HepG2 (cell line): ENCODE measurements at regions not wholly inside any gene's neighbourhood (a gene's known extent, or its start where the extent isn't known, plus 50 kb on each side); places are given as distances from the start of the nearest gene placed in this dataset.

Experiments used
- ASH2L ChIP-seq: fragments of 300-600, 200-600 bp; sonication (generic); IDR thresholded peaks from 2 replicates; pipeline ENCODE4 v1.7.0; 2017; ENCODE audit warnings: low read depth, mild to moderate bottlenecking, moderate library complexity, mixed read lengths, low read length; ENCODE audit not compliant: insufficient read length
- BHLHE40 ChIP-seq: IDR thresholded peaks from 2 replicates; pipeline ENCODE4 v1.6.1; 2011; ENCODE audit warnings: low read length, improper control_type of control experiment
- DPF2 ChIP-seq: sonication (generic); formaldehyde crosslinking; IDR thresholded peaks from 2 replicates; pipeline ENCODE4 v1.4.0; 2020; ENCODE audit warnings: mild to moderate bottlenecking, low read depth, missing genetic modification reagents, borderline replicate concordance
- FOXC1 ChIP-seq: sonication (generic); formaldehyde crosslinking; IDR thresholded peaks from 2 replicates; pipeline ENCODE4 v1.8.0; 2022; ENCODE audit warnings: mild to moderate bottlenecking, missing genetic modification reagents, borderline replicate concordance
- MLX ChIP-seq: IDR thresholded peaks from 2 replicates; pipeline ENCODE4 v1.6.1; 2016
- PREB ChIP-seq: sonication (generic); formaldehyde crosslinking; IDR thresholded peaks from 2 replicates; pipeline ENCODE4 v1.4.0; 2020; ENCODE audit warnings: missing genetic modification reagents
- RARA ChIP-seq: IDR thresholded peaks from 2 replicates; pipeline ENCODE4 v1.6.1; 2016; ENCODE audit warnings: missing genetic modification reagents, missing compliant biosample characterization
- RERE ChIP-seq: IDR thresholded peaks from 2 replicates; pipeline ENCODE4 v1.6.1; 2016; ENCODE audit warnings: low read depth, missing genetic modification reagents, missing compliant biosample characterization
- ZNF280D ChIP-seq: sonication (generic); formaldehyde crosslinking; IDR thresholded peaks from 2 replicates; pipeline ENCODE4 v1.5.1; 2020; ENCODE audit warnings: mild to moderate bottlenecking, missing genetic modification reagents
- ZNF292 ChIP-seq: sonication (generic); formaldehyde crosslinking; IDR thresholded peaks from 2 replicates; pipeline ENCODE4 v1.8.1; 2022; ENCODE audit warnings: mild to moderate bottlenecking, low read depth, missing genetic modification reagents, borderline replicate concordance
- ZNF296 ChIP-seq: sonication (generic); formaldehyde crosslinking; conservative IDR thresholded peaks from 2 replicates; pipeline ENCODE4 v1.5.0; 2020; ENCODE audit warnings: mild to moderate bottlenecking, missing genetic modification reagents
- ZNF543 ChIP-seq: sonication (generic); formaldehyde crosslinking; IDR thresholded peaks from 2 replicates; pipeline ENCODE4 v1.4.0; 2020; ENCODE audit warnings: mild to moderate bottlenecking, missing genetic modification reagents
- TF ChIP-seq, protein P1 (sequence below): sonication (generic); formaldehyde crosslinking; IDR thresholded peaks from 2 replicates; pipeline ENCODE4 v1.4.0; 2020; ENCODE audit warnings: low read depth, missing genetic modification reagents

DNA sequence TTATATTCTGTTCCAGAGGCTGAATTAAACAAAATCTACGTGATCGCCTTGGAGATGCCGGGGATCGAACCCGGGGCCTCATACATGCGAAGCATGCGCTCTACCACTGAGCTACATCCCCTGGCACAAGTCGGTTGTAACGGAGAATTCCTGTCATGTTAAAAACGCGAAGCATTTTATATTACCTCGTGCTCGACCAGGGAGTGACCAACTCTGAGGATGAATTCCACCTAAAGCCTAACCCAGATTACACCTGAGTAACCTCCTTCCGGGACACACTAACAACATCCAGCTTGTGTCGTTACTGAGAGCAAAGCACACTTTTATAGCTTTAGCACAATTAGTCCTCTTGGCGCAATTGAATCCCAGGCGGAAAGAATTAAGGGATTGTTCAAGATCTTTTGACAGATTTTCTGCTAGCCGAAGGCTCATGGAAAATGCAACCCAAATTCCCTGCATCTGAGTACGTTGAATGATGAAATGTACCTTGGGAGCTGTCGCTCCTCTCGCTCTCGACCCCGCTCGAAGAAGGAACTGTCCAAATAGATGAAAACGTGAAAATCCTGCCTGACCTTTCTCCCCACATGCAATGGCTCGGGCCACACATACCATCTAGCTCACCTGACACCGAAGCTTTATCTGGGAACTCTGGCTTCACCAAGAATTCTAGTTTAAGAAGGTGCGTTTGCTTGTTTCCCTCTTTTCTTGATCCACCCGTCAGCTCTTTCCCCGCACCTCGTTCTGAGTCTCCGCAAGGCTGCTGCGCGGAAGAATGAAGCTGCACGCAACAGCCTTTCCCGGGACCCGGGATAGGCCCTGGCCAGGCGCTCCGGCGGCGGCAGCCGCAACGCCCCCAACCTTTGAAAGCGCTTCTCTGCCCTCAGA, 148.3 kb downstream of the GPX5 start (continued):
- TF ChIP-seq ASH2L (no peak), FOXC1 (CRISPR knock-in tag) (no peak), RARA (no peak), RERE (no peak), BHLHE40 (peak; percentile 32; the same call in 1 of the 2 replicates), DPF2 (CRISPR knock-in tag) (no peak), ZNF543 (CRISPR knock-in tag) (no peak), MLX (CRISPR knock-in tag) (0 out of 2 replicates have a peak, but pooled peaks have one; percentile 40), PREB (CRISPR knock-in tag) (no peak), ZNF292 (CRISPR knock-in tag) (0 out of 2 replicates have a peak, but pooled peaks have one; percentile 19), ZNF280D (CRISPR knock-in tag) (peak; percentile 91), ZNF296 (CRISPR knock-in tag) (no peak)
- TF ChIP-seq, protein P1, sequence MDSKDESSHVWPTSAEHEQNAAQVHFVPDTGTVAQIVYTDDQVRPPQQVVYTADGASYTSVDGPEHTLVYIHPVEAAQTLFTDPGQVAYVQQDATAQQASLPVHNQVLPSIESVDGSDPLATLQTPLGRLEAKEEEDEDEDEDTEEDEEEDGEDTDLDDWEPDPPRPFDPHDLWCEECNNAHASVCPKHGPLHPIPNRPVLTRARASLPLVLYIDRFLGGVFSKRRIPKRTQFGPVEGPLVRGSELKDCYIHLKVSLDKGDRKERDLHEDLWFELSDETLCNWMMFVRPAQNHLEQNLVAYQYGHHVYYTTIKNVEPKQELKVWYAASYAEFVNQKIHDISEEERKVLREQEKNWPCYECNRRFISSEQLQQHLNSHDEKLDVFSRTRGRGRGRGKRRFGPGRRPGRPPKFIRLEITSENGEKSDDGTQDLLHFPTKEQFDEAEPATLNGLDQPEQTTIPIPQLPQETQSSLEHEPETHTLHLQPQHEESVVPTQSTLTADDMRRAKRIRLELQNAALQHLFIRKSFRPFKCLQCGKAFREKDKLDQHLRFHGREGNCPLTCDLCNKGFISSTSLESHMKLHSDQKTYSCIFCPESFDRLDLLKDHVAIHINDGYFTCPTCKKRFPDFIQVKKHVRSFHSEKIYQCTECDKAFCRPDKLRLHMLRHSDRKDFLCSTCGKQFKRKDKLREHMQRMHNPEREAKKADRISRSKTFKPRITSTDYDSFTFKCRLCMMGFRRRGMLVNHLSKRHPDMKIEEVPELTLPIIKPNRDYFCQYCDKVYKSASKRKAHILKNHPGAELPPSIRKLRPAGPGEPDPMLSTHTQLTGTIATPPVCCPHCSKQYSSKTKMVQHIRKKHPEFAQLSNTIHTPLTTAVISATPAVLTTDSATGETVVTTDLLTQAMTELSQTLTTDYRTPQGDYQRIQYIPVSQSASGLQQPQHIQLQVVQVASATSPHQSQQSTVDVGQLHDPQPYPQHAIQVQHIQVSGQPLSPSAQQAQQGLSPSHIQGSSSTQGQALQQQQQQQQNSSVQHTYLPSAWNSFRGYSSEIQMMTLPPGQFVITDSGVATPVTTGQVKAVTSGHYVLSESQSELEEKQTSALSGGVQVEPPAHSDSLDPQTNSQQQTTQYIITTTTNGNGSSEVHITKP, result no peak
